ENCODE measurements at regions not wholly inside any gene's neighbourhood (a gene's known extent, or its start where the extent isn't known, plus 50 kb on each side); places are given as distances from the start of the nearest gene placed in this dataset.

DNA sequence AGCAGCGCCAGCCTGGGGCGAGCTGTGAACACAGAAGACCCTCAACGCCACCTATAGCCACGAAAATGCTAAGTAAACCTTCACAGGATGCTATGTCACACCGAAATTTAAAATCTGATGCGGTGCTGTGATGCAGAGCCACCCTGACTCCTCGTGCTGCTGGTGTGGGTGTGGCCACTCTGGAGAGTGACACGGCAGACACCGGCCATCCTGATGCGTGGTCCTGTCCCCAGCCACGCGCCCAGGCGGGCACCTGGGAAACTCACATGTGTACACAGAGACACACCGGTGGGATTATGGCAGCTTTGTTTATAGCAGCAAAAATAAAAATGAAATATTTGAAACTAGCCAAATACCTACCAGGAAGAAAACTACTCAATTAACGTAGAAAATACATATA, 138.3 kb upstream of the SFSWAP start:
- Histone ChIP-seq H3K9ac (ENCODE audit: low read depth, low read length) (no peak overlapping the region), H2AFZ (replicated peaks; ENCODE audit: low read length, poor library complexity) (no peak overlapping the region), H3K4ac (ENCODE audit: low read depth, low read length) (no peak overlapping the region), H3K27ac (ENCODE audit: insufficient read depth, low read length) (no peak overlapping the region), H2BK15ac (ENCODE audit: low read depth, low read length) (no peak overlapping the region), H4K5ac (ENCODE audit: low read depth, low read length) (no peak overlapping the region), H3K27me3 (ENCODE audit: control insufficient read depth, insufficient read depth, low read length) (no peaks in the 10 kb centered on the region), H4K91ac (ENCODE audit: insufficient read depth, low read depth, low read length) (no peak overlapping the region), H2AK9ac (replicated peaks; ENCODE audit: low read depth, low read length, poor library complexity) (no peak overlapping the region), H4K8ac (ENCODE audit: low read depth in 2 of 2, low read length in 2 of 2) (no peak overlapping the region), H2BK20ac (ENCODE audit: low read depth, low read length) (no peak overlapping the region), H3K4me3 (ENCODE audit: insufficient read depth, low read depth, low read length) (no peak overlapping the region), H2BK120ac (ENCODE audit: low read depth, low read length) (no peak overlapping the region), H3K9me3 (ENCODE audit: control insufficient read depth, insufficient read depth, low read length) (peaks cover 18% of the 10 kb centered on the region; the same call in 1 of the 2 replicates), H3K36me3 (ENCODE audit: control insufficient read depth, insufficient read depth, low read length) (no peaks in the 10 kb centered on the region), H2BK5ac (ENCODE audit: low read depth, low read length, poor library complexity, severe bottlenecking) (no peak overlapping the region), H4K20me1 (ENCODE audit: insufficient read depth, low read length) (no peaks in the 10 kb centered on the region), H3K4me1 (ENCODE audit: control insufficient read depth, insufficient read depth, low read length) (no peaks in the 10 kb centered on the region), H2AK5ac (ENCODE audit: low read depth, low read length) (no peak overlapping the region), H3K9me1 (ENCODE audit: insufficient read depth, low read length) (no peaks in the 10 kb centered on the region), H3K4me2 (ENCODE audit: low read depth, low read length) (no peak overlapping the region), H3K14ac (replicated peaks; ENCODE audit: low read depth, low read length) (no peak overlapping the region), H3K56ac (ENCODE audit: extremely low read depth, insufficient read depth, low read length) (no peak overlapping the region), H3K79me1 (ENCODE audit: low read depth in 1 of 2, low read length in 2 of 2) (no peaks in the 10 kb centered on the region), H3K18ac (ENCODE audit: low read depth, low read length) (no peak overlapping the region), H3K23ac (ENCODE audit: low read depth, low read length) (no peak overlapping the region)
- WGBS, 2 experiments (ENCODE audit: extremely low coverage in 2 of 2, insufficient read length in 1 of 2), result 36% methylated on average over 3 of the region's 15 CpGs; no CpG with 5 or more reads in 1 of the 2 experiments
- no TSS peak for BruUV-seq (replicated peaks)
- POLR2A ChIA-PET (ENCODE audit: unreplicated experiment), result no interaction called here
- TF ChIP-seq CHD1 (IDR thresholded peaks at IDR 0.05; ENCODE audit: low read depth, low read length) (no peak), SMC3 (IDR thresholded peaks at IDR 0.05; ENCODE audit: low read depth, low read length) (no peak), POLR2A (IDR thresholded peaks at IDR 0.05; ENCODE audit: low read depth, low read length) (no peak), NFE2L2 (IDR thresholded peaks at IDR 0.05; ENCODE audit: low read depth, low read length) (no peak), CEBPB (IDR thresholded peaks at IDR 0.05; ENCODE audit: low read depth, low read length) (no peak), RCOR1 (IDR thresholded peaks at IDR 0.05; ENCODE audit: insufficient replicate concordance, low read length) (no peak), FOS (IDR thresholded peaks at IDR 0.05; ENCODE audit: low read depth, low read length) (no peak), MAFK (IDR thresholded peaks at IDR 0.05; ENCODE audit: low read depth, low read length) (no peak), MAZ (IDR thresholded peaks at IDR 0.05; ENCODE audit: borderline replicate concordance, low read depth, low read length) (no peak), RFX5 (IDR thresholded peaks at IDR 0.05; ENCODE audit: low read depth, low read length) (no peak), BHLHE40 (IDR thresholded peaks at IDR 0.05; ENCODE audit: low read depth, low read length) (no peak), RAD21 (IDR thresholded peaks at IDR 0.05; ENCODE audit: low read length) (no peak), MXI1 (IDR thresholded peaks at IDR 0.05; ENCODE audit: borderline replicate concordance, low read depth, low read length) (no peak)
- TF ChIP-seq, protein P1, sequence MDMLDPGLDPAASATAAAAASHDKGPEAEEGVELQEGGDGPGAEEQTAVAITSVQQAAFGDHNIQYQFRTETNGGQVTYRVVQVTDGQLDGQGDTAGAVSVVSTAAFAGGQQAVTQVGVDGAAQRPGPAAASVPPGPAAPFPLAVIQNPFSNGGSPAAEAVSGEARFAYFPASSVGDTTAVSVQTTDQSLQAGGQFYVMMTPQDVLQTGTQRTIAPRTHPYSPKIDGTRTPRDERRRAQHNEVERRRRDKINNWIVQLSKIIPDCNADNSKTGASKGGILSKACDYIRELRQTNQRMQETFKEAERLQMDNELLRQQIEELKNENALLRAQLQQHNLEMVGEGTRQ (IDR thresholded peaks at IDR 0.05; ENCODE audit: low read depth, low read length), result no peak
- TF ChIP-seq, protein P2, sequence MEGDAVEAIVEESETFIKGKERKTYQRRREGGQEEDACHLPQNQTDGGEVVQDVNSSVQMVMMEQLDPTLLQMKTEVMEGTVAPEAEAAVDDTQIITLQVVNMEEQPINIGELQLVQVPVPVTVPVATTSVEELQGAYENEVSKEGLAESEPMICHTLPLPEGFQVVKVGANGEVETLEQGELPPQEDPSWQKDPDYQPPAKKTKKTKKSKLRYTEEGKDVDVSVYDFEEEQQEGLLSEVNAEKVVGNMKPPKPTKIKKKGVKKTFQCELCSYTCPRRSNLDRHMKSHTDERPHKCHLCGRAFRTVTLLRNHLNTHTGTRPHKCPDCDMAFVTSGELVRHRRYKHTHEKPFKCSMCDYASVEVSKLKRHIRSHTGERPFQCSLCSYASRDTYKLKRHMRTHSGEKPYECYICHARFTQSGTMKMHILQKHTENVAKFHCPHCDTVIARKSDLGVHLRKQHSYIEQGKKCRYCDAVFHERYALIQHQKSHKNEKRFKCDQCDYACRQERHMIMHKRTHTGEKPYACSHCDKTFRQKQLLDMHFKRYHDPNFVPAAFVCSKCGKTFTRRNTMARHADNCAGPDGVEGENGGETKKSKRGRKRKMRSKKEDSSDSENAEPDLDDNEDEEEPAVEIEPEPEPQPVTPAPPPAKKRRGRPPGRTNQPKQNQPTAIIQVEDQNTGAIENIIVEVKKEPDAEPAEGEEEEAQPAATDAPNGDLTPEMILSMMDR (conservative IDR thresholded peaks at IDR 0.05; ENCODE audit: low read depth, low read length), result no peak
- TF ChIP-seq, protein P3, sequence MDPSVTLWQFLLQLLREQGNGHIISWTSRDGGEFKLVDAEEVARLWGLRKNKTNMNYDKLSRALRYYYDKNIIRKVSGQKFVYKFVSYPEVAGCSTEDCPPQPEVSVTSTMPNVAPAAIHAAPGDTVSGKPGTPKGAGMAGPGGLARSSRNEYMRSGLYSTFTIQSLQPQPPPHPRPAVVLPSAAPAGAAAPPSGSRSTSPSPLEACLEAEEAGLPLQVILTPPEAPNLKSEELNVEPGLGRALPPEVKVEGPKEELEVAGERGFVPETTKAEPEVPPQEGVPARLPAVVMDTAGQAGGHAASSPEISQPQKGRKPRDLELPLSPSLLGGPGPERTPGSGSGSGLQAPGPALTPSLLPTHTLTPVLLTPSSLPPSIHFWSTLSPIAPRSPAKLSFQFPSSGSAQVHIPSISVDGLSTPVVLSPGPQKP (IDR thresholded peaks at IDR 0.05; ENCODE audit: borderline replicate concordance, low read depth, low read length), result no peak
- dilution Hi-C loops (cut with HindIII; ENCODE audit: low sequenced_read_pairs, unreplicated experiment) (no loop called here), in situ Hi-C loops (cut with MboI; ENCODE audit: low sequenced_read_pairs) (no loop called here), intact Hi-C loops (cut with micrococcal nuclease) (no loop called here)
- DNase-seq (no peak), ATAC-seq (ENCODE audit: low read depth) (no peak)
- CTCF ChIA-PET, result no interaction called here

Data from IMR-90 (cell line).